ENCODE measurements at regions not wholly inside any gene's neighbourhood (a gene's known extent, or its start where the extent isn't known, plus 50 kb on each side); places are given as distances from the start of the nearest gene placed in this dataset.

GRCh38 chr10:131841131-131841660 lies 59.6 kb upstream of the PPP2R2D start:
- H3K4me1 ChIP-seq, result no peaks in the 10 kb centered on the region
- TF ChIP-seq POLR2AphosphoS5 (IDR thresholded peaks at IDR 0.05) (no peak), POLR2A (IDR thresholded peaks at IDR 0.05; ENCODE audit: low read depth) (no peak), EP300 (IDR thresholded peaks at IDR 0.05) (no peak), CTCF (IDR thresholded peaks at IDR 0.05) (no peak)
- H3K9me3 ChIP-seq, result no peaks in the 10 kb centered on the region
- WGBS, result 78% methylated on average over 17 of the region's 19 CpGs
- H3K27ac ChIP-seq (replicated peaks in 1 of 4), result no peak overlapping the region
- H3K36me3 ChIP-seq, result no peaks in the 10 kb centered on the region
- no peak overlapping the region for H3K4me3 ChIP-seq
- H3K27me3 ChIP-seq, result peaks cover 0 to 8% (median 0%) of the 10 kb centered on the region in 4 donors
- intact Hi-C loops (cut with DNase I), result no loop called here
- no peak for DNase-seq (ENCODE audit: extremely low spot score)

- intact Hi-C loops (cut with DNase I), result no loop called here
- no peaks in the 10 kb centered on the region for H3K36me3 ChIP-seq
These were observed 59.1 kb upstream of the PPP2R2D start for GRCh38 chr10:131841661-131842139.

GRCh38 chr10:131842351-131843088 lies 58.3 kb upstream of the PPP2R2D start:
- no peaks in the 10 kb centered on the region for H3K36me3 ChIP-seq
- intact Hi-C loops (cut with DNase I), result no loop called here
- TF ChIP-seq EP300 (IDR thresholded peaks at IDR 0.05), result no peak
- no peak for TF ChIP-seq CTCF (IDR thresholded peaks at IDR 0.05)
- no peak for DNase-seq (ENCODE audit: extremely low spot score)
- H3K27ac ChIP-seq (replicated peaks in 1 of 4), result no peak overlapping the region
- WGBS, result 80% methylated on average over 13 of the region's 14 CpGs
- H3K4me1 ChIP-seq, result no peaks in the 10 kb centered on the region
- H3K4me3 ChIP-seq, result no peak overlapping the region
- no peaks in the 10 kb centered on the region for H3K9me3 ChIP-seq
- H3K27me3 ChIP-seq, result peaks cover 0 to 15% (median 0%) of the 10 kb centered on the region in 4 donors

More at GRCh38 chr10:131841661-131842139, 59.1 kb upstream of the PPP2R2D start:
- DNase-seq (ENCODE audit: extremely low spot score), result no peak
- H3K4me1 ChIP-seq, result no peaks in the 10 kb centered on the region
- peaks cover 0 to 13% (median 0%) of the 10 kb centered on the region in 4 donors for H3K27me3 ChIP-seq
- no peak overlapping the region for H3K27ac ChIP-seq (replicated peaks in 1 of 4)
- H3K9me3 ChIP-seq, result no peaks in the 10 kb centered on the region
- H3K4me3 ChIP-seq, result no peak overlapping the region
- 81% methylated on average over 19 of the region's 19 CpGs for WGBS
- TF ChIP-seq POLR2A (IDR thresholded peaks at IDR 0.05; ENCODE audit: low read depth) (no peak), EP300 (IDR thresholded peaks at IDR 0.05) (no peak), POLR2AphosphoS5 (IDR thresholded peaks at IDR 0.05) (no peak), CTCF (IDR thresholded peaks at IDR 0.05) (no peak)

GRCh38 chr10:131843089-131843595 lies 57.7 kb upstream of the PPP2R2D start:
- H3K36me3 ChIP-seq, result no peaks in the 10 kb centered on the region
- DNase-seq (ENCODE audit: extremely low spot score), result no peak

More at GRCh38 chr10:131843089-131843595, 57.7 kb upstream of the PPP2R2D start:
- 93% methylated on average over 7 of the region's 8 CpGs for WGBS
- intact Hi-C loops (cut with DNase I), result no loop called here
- no peak overlapping the region for H3K27ac ChIP-seq (replicated peaks in 1 of 4)
- H3K9me3 ChIP-seq, result no peaks in the 10 kb centered on the region
- no peak overlapping the region for H3K4me3 ChIP-seq
- H3K4me1 ChIP-seq, result no peaks in the 10 kb centered on the region
- TF ChIP-seq CTCF (IDR thresholded peaks at IDR 0.05) (no peak), POLR2AphosphoS5 (IDR thresholded peaks at IDR 0.05) (no peak)
- peaks cover 0 to 15% (median 0%) of the 10 kb centered on the region in 4 donors for H3K27me3 ChIP-seq
